Hematopoietic multipotent progenitor cell treated with erythropoietin and hydrocortisone succinate and interleukin-3 and kit ligand, for 15 days (in vitro differentiated cells): ENCODE measurements at regions not wholly inside any gene's neighbourhood (a gene's known extent, or its start where the extent isn't known, plus 50 kb on each side); places are given as distances from the start of the nearest gene placed in this dataset.

Experiments used
- DNase-seq: peaks from one replicate; pipeline ENCODE4 v3.0.0-alpha.2; 2015; ENCODE audit warnings: low spot score

- no peak for DNase-seq
These were observed 50.2 kb upstream of the CDK1 start for GRCh38 chr10:60728056-60728455.

GRCh38 chr10:60726257-60726656 is 52.0 kb upstream of the CDK1 start:
- DNase-seq: no peak

- no peak for DNase-seq
These were observed 55.7 kb upstream of the CDK1 start for GRCh38 chr10:60722623-60723022.

GRCh38 chr10:60719721-60720120 is 58.6 kb upstream of the CDK1 start:
- DNase-seq: no peak

GRCh38 chr10:60718886-60719285 is 59.4 kb upstream of the CDK1 start:
- no peak for DNase-seq

- DNase-seq: no peak
These were observed 60.4 kb upstream of the CDK1 start for GRCh38 chr10:60717852-60718251.

GRCh38 chr10:60714233-60714632 is 64.0 kb upstream of the CDK1 start:
- no peak for DNase-seq

GRCh38 chr10:60711496-60711895 is 66.8 kb upstream of the CDK1 start:
- DNase-seq: no peak

- DNase-seq: no peak
These were observed 68.2 kb upstream of the CDK1 start for GRCh38 chr10:60710041-60710440.

- no peak for DNase-seq
These were observed 69.6 kb upstream of the CDK1 start for GRCh38 chr10:60708666-60709065.

- no peak for DNase-seq
These were observed 70.4 kb upstream of the CDK1 start for GRCh38 chr10:60707841-60708240.

GRCh38 chr10:60706146-60706545 is 72.1 kb upstream of the CDK1 start:
- DNase-seq: no peak

GRCh38 chr10:60705376-60705775 is 72.9 kb upstream of the CDK1 start:
- DNase-seq: no peak

GRCh38 chr10:60704471-60704870 is 73.8 kb upstream of the CDK1 start:
- DNase-seq: no peak

GRCh38 chr10:60703266-60704041 is 74.8 kb upstream of the CDK1 start:
- no peak for DNase-seq

GRCh38 chr10:60687679-60688078 is 90.6 kb upstream of the CDK1 start:
- DNase-seq: no peak

- no peak for DNase-seq
These were observed 94.2 kb upstream of the CDK1 start for GRCh38 chr10:60684091-60684490.

- DNase-seq: no peak
These were observed 97.2 kb upstream of the CDK1 start for GRCh38 chr10:60681103-60681502.

- no peak for DNase-seq
These were observed 98.8 kb upstream of the CDK1 start for GRCh38 chr10:60679388-60679990.

GRCh38 chr10:60678978-60679377 is 99.3 kb upstream of the CDK1 start:
- no peak for DNase-seq

GRCh38 chr10:60677531-60678129 is 100.6 kb upstream of the CDK1 start:
- no peak for DNase-seq

GRCh38 chr10:60675236-60675635 is 103.0 kb upstream of the CDK1 start:
- no peak for DNase-seq

GRCh38 chr10:60669501-60669900 is 108.8 kb upstream of the CDK1 start:
- no peak for DNase-seq

GRCh38 chr10:60666221-60666620 is 112.1 kb upstream of the CDK1 start:
- DNase-seq: no peak
